GM19455 (cell line): ENCODE measurements at regions not wholly inside any gene's neighbourhood (a gene's known extent, or its start where the extent isn't known, plus 50 kb on each side); places are given as distances from the start of the nearest gene placed in this dataset.
"Not testable (repeated sequence)": the region's sequence is repeated elsewhere in the genome, so short reads cannot be mapped to it uniquely, and the experiment has no call there.

Source experiments
- ATAC-seq: cut with Tn5 transposase; IDR thresholded peaks from one replicate; pipeline ENCODE4 v1.9.1; 2021; ENCODE audit not compliant: unreplicated experiment

GRCh38 chr3:80366808-80367548 lies 599.2 kb upstream of the ROBO1 start:
- no peak for ATAC-seq

GRCh38 chr3:80357761-80358160 lies 590.0 kb upstream of the ROBO1 start:
- no peak for ATAC-seq

- ATAC-seq: no peak
Observed at GRCh38 chr3:80355144-80355543, 587.3 kb upstream of the ROBO1 start.

- no peak for ATAC-seq
Observed at GRCh38 chr3:80351201-80351600, 583.4 kb upstream of the ROBO1 start.

GRCh38 chr3:80350771-80351170 lies 583.0 kb upstream of the ROBO1 start:
- no peak for ATAC-seq

- no peak for ATAC-seq
Observed at GRCh38 chr3:80338366-80338765, 570.6 kb upstream of the ROBO1 start.

GRCh38 chr3:80334534-80334933 lies 566.7 kb upstream of the ROBO1 start:
- no peak for ATAC-seq

- ATAC-seq: no peak
Observed at GRCh38 chr3:80331494-80332170, 563.8 kb upstream of the ROBO1 start.

GRCh38 chr3:80314541-80314940 lies 546.7 kb upstream of the ROBO1 start:
- not testable (repeated sequence) for ATAC-seq

GRCh38 chr3:80308637-80309036 lies 540.8 kb upstream of the ROBO1 start:
- no peak for ATAC-seq

GRCh38 chr3:80307844-80308243 lies 540.0 kb upstream of the ROBO1 start:
- ATAC-seq: no peak

GRCh38 chr3:80297720-80298119 lies 529.9 kb upstream of the ROBO1 start:
- ATAC-seq: no peak

- ATAC-seq: no peak
Observed at GRCh38 chr3:80285388-80285787, 517.6 kb upstream of the ROBO1 start.

GRCh38 chr3:80283783-80284182 lies 516.0 kb upstream of the ROBO1 start:
- ATAC-seq: no peak

- ATAC-seq: no peak
Observed at GRCh38 chr3:80278056-80278455, 510.3 kb upstream of the ROBO1 start.

- no peak for ATAC-seq
Observed at GRCh38 chr3:80275120-80275519, 507.3 kb upstream of the ROBO1 start.

- ATAC-seq: no peak
Observed at GRCh38 chr3:80263260-80263659, 495.5 kb upstream of the ROBO1 start.

- no peak for ATAC-seq
Observed at GRCh38 chr3:80261082-80261481, 493.3 kb upstream of the ROBO1 start.

GRCh38 chr3:80259736-80260135 lies 491.9 kb upstream of the ROBO1 start:
- ATAC-seq: no peak

GRCh38 chr3:80252113-80252512 lies 484.3 kb upstream of the ROBO1 start:
- ATAC-seq: no peak

GRCh38 chr3:80247766-80248165 lies 480.0 kb upstream of the ROBO1 start:
- no peak for ATAC-seq

GRCh38 chr3:80244390-80244789 lies 476.6 kb upstream of the ROBO1 start:
- no peak for ATAC-seq

- no peak for ATAC-seq
Observed at GRCh38 chr3:80241791-80242190, 474.0 kb upstream of the ROBO1 start.
